ENCODE measurements at regions not wholly inside any gene's neighbourhood (a gene's known extent, or its start where the extent isn't known, plus 50 kb on each side); places are given as distances from the start of the nearest gene placed in this dataset.
"Not testable (repeated sequence)": the region's sequence is repeated elsewhere in the genome, so short reads cannot be mapped to it uniquely, and the experiment has no call there.

GRCh38 chr3:178090899-178091298, 445.3 kb upstream of the KCNMB2 start:
- DNase-seq (ENCODE audit: low read depth in 2 of 2) = no peak

- DNase-seq (ENCODE audit: low read depth in 2 of 2) = no peak
Observed at GRCh38 chr3:178095522-178095921, 440.7 kb upstream of the KCNMB2 start.

GRCh38 chr3:178096955-178097354, 439.3 kb upstream of the KCNMB2 start:
- no peak for DNase-seq (ENCODE audit: low read depth in 2 of 2)

- no peak for DNase-seq (ENCODE audit: low read depth in 2 of 2)
Observed at GRCh38 chr3:178097576-178097975, 438.7 kb upstream of the KCNMB2 start.

GRCh38 chr3:178099274-178099673, 437.0 kb upstream of the KCNMB2 start:
- no peak for DNase-seq (ENCODE audit: low read depth in 2 of 2)

- DNase-seq (ENCODE audit: low read depth in 2 of 2) = no peak
Observed at GRCh38 chr3:178099862-178100261, 436.4 kb upstream of the KCNMB2 start.

GRCh38 chr3:178100908-178101307, 435.3 kb upstream of the KCNMB2 start:
- DNase-seq (ENCODE audit: low read depth in 2 of 2) = no peak

- DNase-seq (ENCODE audit: low read depth in 2 of 2) = no peak
Observed at GRCh38 chr3:178103140-178103539, 433.1 kb upstream of the KCNMB2 start.

- DNase-seq (ENCODE audit: low read depth in 2 of 2) = no peak
Observed at GRCh38 chr3:178107804-178108203, 428.4 kb upstream of the KCNMB2 start.

- DNase-seq (ENCODE audit: low read depth in 2 of 2) = no peak
Observed at GRCh38 chr3:178109691-178110090, 426.5 kb upstream of the KCNMB2 start.

GRCh38 chr3:178112134-178112533, 424.1 kb upstream of the KCNMB2 start:
- no peak for DNase-seq (ENCODE audit: low read depth in 2 of 2)

- DNase-seq (ENCODE audit: low read depth in 2 of 2) = not testable (repeated sequence)
Observed at GRCh38 chr3:178112552-178112951, 423.7 kb upstream of the KCNMB2 start.

GRCh38 chr3:178117641-178118040, 418.6 kb upstream of the KCNMB2 start:
- DNase-seq (ENCODE audit: low read depth in 2 of 2) = no peak

- not testable (repeated sequence) for DNase-seq (ENCODE audit: low read depth in 2 of 2)
Observed at GRCh38 chr3:178119608-178120295, 416.5 kb upstream of the KCNMB2 start.

GRCh38 chr3:178120367-178120766, 415.9 kb upstream of the KCNMB2 start:
- no peak for DNase-seq (ENCODE audit: low read depth in 2 of 2)

GRCh38 chr3:178126686-178127085, 409.6 kb upstream of the KCNMB2 start:
- no peak for DNase-seq (ENCODE audit: low read depth in 2 of 2)

GRCh38 chr3:178127221-178127620, 409.0 kb upstream of the KCNMB2 start:
- DNase-seq (ENCODE audit: low read depth in 2 of 2) = no peak

- DNase-seq (ENCODE audit: low read depth in 2 of 2) = no peak
Observed at GRCh38 chr3:178129109-178129508, 407.1 kb upstream of the KCNMB2 start.

GRCh38 chr3:178131801-178132200, 404.4 kb upstream of the KCNMB2 start:
- DNase-seq (ENCODE audit: low read depth in 2 of 2) = no peak

GRCh38 chr3:178137206-178137605, 399.0 kb upstream of the KCNMB2 start:
- no peak for DNase-seq (ENCODE audit: low read depth in 2 of 2)

GRCh38 chr3:178137831-178138230, 398.4 kb upstream of the KCNMB2 start:
- no peak for DNase-seq (ENCODE audit: low read depth in 2 of 2)

GRCh38 chr3:178139116-178139515, 397.1 kb upstream of the KCNMB2 start:
- no peak for DNase-seq (ENCODE audit: low read depth in 2 of 2)

GRCh38 chr3:178140531-178141304, 395.5 kb upstream of the KCNMB2 start:
- DNase-seq (ENCODE audit: low read depth in 2 of 2) = no peak

Measured in stimulated activated CD8-positive, alpha-beta memory T cell treated with anti-CD3 and anti-CD28 coated beads, Interleukin-15, amount 100 ng/mL, for 48 hours (primary cell).